ENCODE measurements at regions not wholly inside any gene's neighbourhood (a gene's known extent, or its start where the extent isn't known, plus 50 kb on each side); places are given as distances from the start of the nearest gene placed in this dataset.

DNA sequence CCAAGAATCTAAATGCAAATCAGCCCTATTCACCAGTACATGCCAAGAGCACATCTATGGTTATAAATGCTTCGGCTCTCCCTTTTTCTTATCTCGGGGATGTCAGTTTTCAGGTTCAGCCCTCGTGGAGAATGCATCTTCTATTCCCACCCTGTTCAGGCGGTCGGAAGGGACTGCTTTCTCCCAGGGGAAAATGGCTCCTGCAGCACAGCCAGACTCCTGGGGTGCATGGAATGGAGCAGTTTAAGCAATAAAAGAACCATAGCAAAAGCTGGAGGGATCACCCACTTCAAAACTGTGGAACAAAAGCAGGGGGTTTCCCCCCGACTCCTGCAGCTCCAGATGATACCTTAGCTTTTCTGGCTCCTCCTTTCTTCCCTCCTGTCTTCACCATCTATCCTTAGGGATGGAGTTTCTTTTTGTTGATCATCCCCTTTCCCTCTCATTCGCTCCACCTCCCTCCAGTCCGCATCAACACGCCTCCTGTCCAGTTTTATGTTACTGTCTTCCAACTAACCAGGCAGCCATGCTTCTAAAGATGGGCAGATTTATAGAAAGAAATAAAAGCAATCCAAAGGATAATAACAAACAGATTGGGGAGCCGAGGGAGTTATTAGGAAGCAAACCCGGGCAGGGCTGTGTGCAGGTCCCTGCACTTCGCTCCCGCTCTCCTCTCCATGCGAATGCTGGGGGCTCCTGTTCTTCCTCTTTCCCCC, 356.2 kb upstream of the SMIM21 start:
- no peaks in the 10 kb centered on the region for H3K4me1 ChIP-seq (ENCODE audit: insufficient read depth)
- H3K4me3 ChIP-seq (ENCODE audit: low read depth, low read length), result no peak overlapping the region
- DNase-seq (ENCODE audit: extremely low spot score), result peak; percentile 3
- WGBS, result 74% methylated on average over 14 of the region's 14 CpGs
- H3K27ac ChIP-seq (ENCODE audit: low read depth), result no peak overlapping the region
- H3K36me3 ChIP-seq (ENCODE audit: insufficient read depth), result no peaks in the 10 kb centered on the region

DNA sequence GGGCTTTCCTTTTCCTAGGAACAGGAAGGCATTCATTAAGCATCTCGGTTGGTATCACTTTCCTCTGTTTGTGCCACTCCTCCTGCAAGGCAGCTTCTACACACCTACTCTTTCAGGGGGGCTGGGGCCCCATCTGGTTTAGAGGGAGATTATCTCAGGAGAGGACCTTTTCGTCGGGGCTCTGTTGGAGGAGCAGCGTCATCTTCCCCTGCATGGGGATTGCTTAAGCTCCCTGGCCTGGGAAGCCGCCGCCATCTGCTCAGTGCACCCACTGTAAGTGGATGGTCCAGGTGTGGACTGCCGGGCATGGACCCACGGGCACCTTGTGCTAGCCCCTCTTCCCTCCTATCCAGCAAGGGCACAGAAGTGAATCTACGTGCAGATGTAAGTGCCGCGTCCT, 355.3 kb upstream of the SMIM21 start:
- Histone ChIP-seq H3K36me3 (ENCODE audit: insufficient read depth) (no peaks in the 10 kb centered on the region), H3K4me1 (ENCODE audit: insufficient read depth) (no peaks in the 10 kb centered on the region), H3K4me3 (ENCODE audit: low read depth, low read length) (no peak overlapping the region), H3K27ac (ENCODE audit: low read depth) (no peak overlapping the region)
- WGBS, result 93% methylated on average over 11 of the region's 11 CpGs
- DNase-seq (ENCODE audit: extremely low spot score), result no peak

DNA sequence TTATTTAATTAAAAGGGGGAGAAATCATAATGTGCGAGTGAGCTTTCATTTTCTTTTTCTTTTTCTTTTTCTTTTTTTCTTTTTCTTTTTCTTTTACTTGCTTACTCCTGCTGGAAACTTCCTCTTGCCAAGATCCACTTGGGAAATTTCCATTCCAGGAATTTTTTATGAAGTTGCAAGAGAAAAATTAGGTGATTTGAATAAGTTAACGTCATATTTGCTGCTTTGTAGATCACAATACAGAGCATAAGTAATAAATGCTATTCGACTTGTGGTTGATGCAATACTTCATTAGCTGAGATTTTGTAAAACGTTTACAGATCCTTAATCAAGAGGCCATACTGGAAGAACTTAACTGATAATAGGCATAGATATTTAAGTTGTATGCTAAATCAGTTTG, 354.7 kb upstream of the SMIM21 start:
- Histone ChIP-seq H3K27ac (ENCODE audit: low read depth) (no peak overlapping the region), H3K36me3 (ENCODE audit: insufficient read depth) (no peaks in the 10 kb centered on the region), H3K4me3 (ENCODE audit: low read depth, low read length) (no peak overlapping the region), H3K4me1 (ENCODE audit: insufficient read depth) (no peaks in the 10 kb centered on the region)
- DNase-seq (ENCODE audit: extremely low spot score), result no peak
- 77% methylated on average over 4 of the region's 4 CpGs for WGBS

DNA sequence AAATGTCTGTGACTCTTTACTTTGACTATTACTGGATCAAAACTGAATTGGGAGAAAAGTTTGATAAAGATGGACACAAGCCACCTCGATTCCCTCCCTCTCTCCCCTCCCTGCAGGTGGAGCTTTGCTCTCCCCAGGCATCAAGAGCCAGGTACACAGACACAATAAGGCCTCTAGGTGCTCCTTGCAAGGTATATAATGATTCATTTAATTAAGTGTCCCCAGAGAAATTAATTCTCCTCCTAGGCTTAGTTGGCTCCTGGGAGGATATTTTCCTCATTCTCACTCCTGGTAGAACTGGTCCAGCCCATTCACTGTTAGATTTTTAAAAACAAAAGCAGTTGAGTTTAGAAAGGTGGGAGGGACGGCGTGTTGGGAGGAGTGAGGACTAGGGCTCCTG, 352.4 kb upstream of the SMIM21 start:
- H3K27ac ChIP-seq (ENCODE audit: low read depth), result no peak overlapping the region
- no peaks in the 10 kb centered on the region for H3K4me1 ChIP-seq (ENCODE audit: insufficient read depth)
- 96% methylated on average over 3 of the region's 3 CpGs for WGBS

DNA sequence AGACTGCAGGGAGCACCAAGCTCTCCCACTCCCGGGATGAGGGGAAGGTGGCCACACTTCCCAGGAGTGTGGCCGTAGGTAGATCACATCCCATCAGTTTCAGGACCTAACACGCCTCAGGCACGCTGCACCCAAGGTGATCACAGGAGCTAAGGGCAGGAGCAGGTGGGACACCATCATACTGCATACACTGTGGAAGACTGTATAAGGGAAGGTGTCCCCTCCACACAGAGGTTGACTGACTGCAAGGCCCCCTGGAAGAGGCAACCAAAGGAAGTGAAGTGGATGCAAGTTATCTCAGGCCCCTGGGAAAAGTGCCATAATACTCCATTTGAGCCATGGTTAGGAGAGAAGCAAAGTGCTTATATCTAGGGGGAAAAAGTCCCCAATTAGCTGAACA, 351.9 kb upstream of the SMIM21 start:
- DNase-seq (ENCODE audit: extremely low spot score), result no peak
- H3K4me1 ChIP-seq (ENCODE audit: insufficient read depth), result no peaks in the 10 kb centered on the region
- no peak overlapping the region for H3K4me3 ChIP-seq (ENCODE audit: low read depth, low read length)
- no peaks in the 10 kb centered on the region for H3K36me3 ChIP-seq (ENCODE audit: insufficient read depth)
- WGBS, result 93% methylated on average over 4 of the region's 4 CpGs
- H3K27ac ChIP-seq (ENCODE audit: low read depth), result no peak overlapping the region

More for the DNA sequence above, 352.4 kb upstream of the SMIM21 start:
- Histone ChIP-seq H3K36me3 (ENCODE audit: insufficient read depth) (no peaks in the 10 kb centered on the region), H3K4me3 (ENCODE audit: low read depth, low read length) (no peak overlapping the region)
- DNase-seq (ENCODE audit: extremely low spot score), result no peak

DNA sequence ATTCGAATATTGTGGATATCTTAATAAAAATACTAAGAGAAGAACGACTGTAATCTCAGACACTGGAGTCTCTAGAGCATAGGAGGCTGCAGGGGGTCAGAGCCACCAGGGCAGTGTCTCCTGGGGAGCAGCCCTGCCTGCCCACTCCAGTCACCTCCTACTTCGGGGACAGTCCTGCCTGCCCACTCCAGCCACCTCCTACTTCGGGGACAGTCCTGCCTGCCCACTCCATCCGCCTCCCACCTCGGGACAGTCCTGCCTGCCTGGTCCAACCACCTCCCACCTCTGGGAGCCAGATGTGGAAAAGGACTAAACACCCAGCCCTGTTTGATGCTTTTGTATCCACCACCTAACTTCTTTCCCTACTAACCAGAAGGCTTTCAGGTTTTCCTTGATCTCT, 350.1 kb upstream of the SMIM21 start:
- DNase-seq (ENCODE audit: extremely low spot score), result no peak
- Histone ChIP-seq H3K4me3 (ENCODE audit: low read depth, low read length) (no peak overlapping the region), H3K4me1 (ENCODE audit: insufficient read depth) (no peaks in the 10 kb centered on the region), H3K36me3 (ENCODE audit: insufficient read depth) (no peaks in the 10 kb centered on the region), H3K27ac (ENCODE audit: low read depth) (no peak overlapping the region)
- 77% methylated on average over 6 of the region's 6 CpGs for WGBS

DNA sequence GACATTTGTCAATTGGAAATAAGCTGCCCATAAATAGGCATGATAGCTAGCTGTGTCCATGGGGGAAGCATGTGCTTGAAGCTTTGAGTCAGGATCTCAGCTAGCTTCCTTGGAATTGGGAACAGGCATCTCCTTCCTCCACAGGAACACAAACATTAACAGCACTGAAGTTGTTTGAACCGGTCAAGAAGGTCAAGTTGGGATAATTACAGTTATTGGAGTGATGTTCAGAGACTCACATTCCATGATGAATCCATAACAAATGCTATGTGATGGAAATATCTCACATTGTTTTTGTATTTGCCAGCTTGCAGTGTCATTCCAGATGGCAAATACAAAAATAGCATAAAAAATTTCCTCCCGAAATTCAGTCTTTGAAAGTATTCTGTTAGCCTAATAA, 347.6 kb upstream of the SMIM21 start:
- 34% methylated on average over 2 of the region's 2 CpGs for WGBS
- H3K4me1 ChIP-seq (ENCODE audit: insufficient read depth), result no peaks in the 10 kb centered on the region

DNA sequence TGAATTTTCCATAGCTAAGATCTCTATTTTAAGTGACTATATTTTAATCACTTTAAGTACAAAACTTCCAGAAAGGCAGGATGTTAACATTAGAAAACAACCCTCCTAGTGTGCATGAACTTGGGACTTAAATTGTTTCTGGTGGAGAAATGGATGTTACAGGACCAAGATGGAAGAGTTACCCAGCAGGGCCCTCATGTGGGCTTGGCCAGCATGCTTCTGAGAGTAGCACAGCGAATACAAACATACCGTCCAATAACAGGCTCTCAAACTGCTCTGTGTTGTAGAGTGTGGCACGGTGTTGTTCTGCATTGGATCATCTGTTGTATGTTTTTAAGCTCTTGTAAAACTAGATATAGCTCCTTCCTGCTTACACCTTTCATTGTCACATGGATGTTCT, 346.1 kb upstream of the SMIM21 start:
- WGBS, result 75% methylated on average over 3 of the region's 3 CpGs
- DNase-seq (ENCODE audit: extremely low spot score), result no peak
- no peaks in the 10 kb centered on the region for H3K36me3 ChIP-seq (ENCODE audit: insufficient read depth)
- H3K27ac ChIP-seq (ENCODE audit: low read depth), result no peak overlapping the region
- no peak overlapping the region for H3K4me3 ChIP-seq (ENCODE audit: low read depth, low read length)
- H3K4me1 ChIP-seq (ENCODE audit: insufficient read depth), result no peaks in the 10 kb centered on the region

More for the DNA sequence above, 347.6 kb upstream of the SMIM21 start:
- no peak for DNase-seq (ENCODE audit: extremely low spot score)
- no peak overlapping the region for H3K27ac ChIP-seq (ENCODE audit: low read depth)
- no peak overlapping the region for H3K4me3 ChIP-seq (ENCODE audit: low read depth, low read length)
- no peaks in the 10 kb centered on the region for H3K36me3 ChIP-seq (ENCODE audit: insufficient read depth)

DNA sequence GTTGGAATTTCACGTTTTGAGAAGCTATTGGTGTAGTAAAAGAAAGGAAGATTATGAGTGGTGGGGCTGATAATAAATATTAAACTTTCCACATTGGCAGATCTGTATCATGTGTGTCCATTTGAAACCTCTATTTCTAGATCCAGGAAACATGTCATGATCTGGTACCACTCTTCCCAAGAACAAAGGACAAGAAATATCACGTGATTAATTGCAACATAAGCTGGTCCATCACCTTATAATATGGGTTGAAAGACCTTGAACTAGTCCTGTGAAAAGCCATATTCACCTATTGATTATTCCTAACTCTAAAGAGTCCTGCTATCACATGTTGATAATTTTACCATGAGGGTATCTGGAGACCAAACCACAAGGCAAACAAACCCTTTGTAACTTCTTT, 335.3 kb upstream of the SMIM21 start:
- H3K36me3 ChIP-seq (ENCODE audit: insufficient read depth), result no peaks in the 10 kb centered on the region
- DNase-seq (ENCODE audit: extremely low spot score), result no peak
- no peaks in the 10 kb centered on the region for H3K4me1 ChIP-seq (ENCODE audit: insufficient read depth)
- H3K27ac ChIP-seq (ENCODE audit: low read depth), result no peak overlapping the region
- 80% methylated on average over 2 of the region's 2 CpGs for WGBS
- H3K4me3 ChIP-seq (ENCODE audit: low read depth, low read length), result no peak overlapping the region

DNA sequence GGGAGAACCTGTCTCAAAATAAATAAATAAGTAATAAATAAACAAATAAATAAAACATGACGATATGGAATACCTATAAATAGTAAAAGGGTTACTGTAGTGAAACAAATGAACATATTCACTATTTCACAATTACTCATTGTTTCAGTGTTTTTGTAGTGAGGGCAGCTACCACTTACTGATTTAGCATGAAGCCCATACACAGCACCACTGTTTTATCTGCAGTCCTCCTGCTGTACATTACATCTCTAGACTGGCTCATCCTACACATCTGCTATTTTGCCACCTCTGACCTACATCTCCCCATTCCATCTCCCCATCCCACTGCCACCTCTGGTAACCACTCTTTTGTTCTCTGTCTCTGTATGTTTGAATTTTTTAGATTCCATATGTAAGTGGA, 332.7 kb upstream of the SMIM21 start:
- no peaks in the 10 kb centered on the region for H3K4me1 ChIP-seq (ENCODE audit: insufficient read depth)
- DNase-seq (ENCODE audit: extremely low spot score), result no peak
- no peak overlapping the region for H3K4me3 ChIP-seq (ENCODE audit: low read depth, low read length)
- H3K36me3 ChIP-seq (ENCODE audit: insufficient read depth), result no peaks in the 10 kb centered on the region
- WGBS, result 63% methylated on average over 1 of the region's 1 CpG
- H3K27ac ChIP-seq (ENCODE audit: low read depth), result no peak overlapping the region

DNA sequence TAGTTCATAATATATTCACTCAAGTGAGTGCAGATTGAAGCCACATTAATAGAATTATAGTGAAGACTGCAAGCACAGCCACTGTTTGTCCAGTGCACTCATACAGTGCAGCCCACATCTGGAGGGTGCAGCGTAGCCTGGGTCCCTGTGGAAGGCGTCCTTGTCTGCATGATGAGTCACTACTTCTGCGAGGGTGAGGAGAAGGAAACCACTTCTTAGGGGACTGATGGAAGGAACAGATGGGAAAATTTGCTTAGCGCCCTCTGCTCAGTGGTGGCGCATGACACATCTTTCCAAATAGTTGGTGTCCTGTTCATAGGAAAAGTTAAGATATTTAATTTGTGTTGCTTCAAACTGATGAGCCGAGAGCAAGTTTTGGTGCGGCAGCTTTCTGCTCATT, 330.4 kb upstream of the SMIM21 start:
- no peaks in the 10 kb centered on the region for H3K36me3 ChIP-seq (ENCODE audit: insufficient read depth)
- 71% methylated on average over 7 of the region's 7 CpGs for WGBS
- H3K27ac ChIP-seq (ENCODE audit: low read depth), result no peak overlapping the region
- no peak for DNase-seq (ENCODE audit: extremely low spot score)
- no peaks in the 10 kb centered on the region for H3K4me1 ChIP-seq (ENCODE audit: insufficient read depth)
- no peak overlapping the region for H3K4me3 ChIP-seq (ENCODE audit: low read depth, low read length)

DNA sequence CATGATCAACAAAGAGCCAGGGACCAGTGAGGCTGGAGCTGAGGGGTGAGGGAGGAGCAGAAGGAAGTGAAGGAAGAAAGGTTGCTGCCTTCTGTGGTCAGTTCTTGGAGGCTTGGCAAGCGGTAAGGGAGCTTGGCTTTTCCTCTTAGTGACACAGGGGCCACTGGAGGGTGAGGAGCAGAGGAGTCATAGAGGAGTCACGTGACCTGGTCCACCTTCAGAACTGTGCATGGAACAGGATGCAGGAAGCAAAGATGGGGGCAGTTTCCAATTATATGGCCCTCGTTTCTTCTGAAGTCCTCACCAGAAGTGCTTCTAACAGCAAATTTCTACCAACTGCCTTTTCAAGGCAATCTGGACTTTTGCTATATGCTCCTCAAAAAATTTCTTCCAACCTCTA, 326.9 kb upstream of the SMIM21 start:
- Histone ChIP-seq H3K4me3 (ENCODE audit: low read depth, low read length) (no peak overlapping the region), H3K27ac (ENCODE audit: low read depth) (no peak overlapping the region), H3K36me3 (ENCODE audit: insufficient read depth) (no peaks in the 10 kb centered on the region), H3K4me1 (ENCODE audit: insufficient read depth) (no peaks in the 10 kb centered on the region)
- WGBS, result 90% methylated on average over 3 of the region's 3 CpGs
- no peak for DNase-seq (ENCODE audit: extremely low spot score)

DNA sequence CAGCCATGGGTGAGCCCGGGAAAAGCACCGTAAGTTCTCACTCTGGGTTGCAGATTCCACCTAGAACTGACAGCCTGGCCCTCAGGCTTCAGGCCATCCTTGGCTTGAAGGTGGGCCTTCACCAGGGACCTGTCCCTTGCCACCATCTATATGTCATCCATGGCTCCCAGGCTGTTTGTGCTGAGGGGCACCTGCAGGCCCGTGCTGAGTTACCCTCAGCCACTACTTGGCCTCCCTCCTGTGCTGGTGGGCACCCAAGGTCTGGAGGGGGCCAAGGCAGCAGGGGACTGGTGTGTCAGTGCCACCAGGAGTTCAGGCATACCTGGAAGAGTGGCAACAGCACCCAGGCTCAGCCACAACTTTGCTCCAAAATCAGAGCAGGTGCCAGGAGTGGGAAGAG, 326.2 kb upstream of the SMIM21 start:
- Histone ChIP-seq H3K4me3 (ENCODE audit: low read depth, low read length) (no peak overlapping the region), H3K4me1 (ENCODE audit: insufficient read depth) (no peaks in the 10 kb centered on the region), H3K27ac (ENCODE audit: low read depth) (no peak overlapping the region), H3K36me3 (ENCODE audit: insufficient read depth) (no peaks in the 10 kb centered on the region)
- DNase-seq (ENCODE audit: extremely low spot score), result no peak
- WGBS, result 95% methylated on average over 3 of the region's 3 CpGs

DNA sequence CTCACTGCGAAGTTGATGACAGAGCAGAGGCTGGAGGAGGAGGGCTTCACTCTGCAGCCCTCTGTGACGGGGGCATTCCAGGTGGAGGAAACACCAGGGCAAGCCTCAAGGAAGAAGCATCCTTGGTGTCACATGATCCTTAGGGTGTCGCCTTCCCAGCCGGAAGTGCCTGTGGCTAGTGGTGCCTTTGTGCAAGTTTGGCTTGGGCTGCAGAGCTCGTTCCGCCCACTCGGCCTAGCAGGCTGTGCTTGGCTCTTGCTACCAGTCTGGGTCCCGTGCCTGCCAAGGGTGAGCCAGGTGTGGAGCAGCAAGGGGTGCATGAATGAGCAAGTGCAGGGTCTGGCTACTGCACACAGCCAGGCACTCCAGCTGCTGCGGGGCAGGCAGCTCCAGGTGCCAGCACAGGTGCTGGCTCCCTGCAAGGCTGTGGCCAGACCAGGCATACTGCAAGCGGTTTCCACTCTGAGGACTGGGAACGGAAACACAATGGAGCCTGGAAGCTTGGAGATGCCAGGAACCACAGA, 325.3 kb upstream of the SMIM21 start:
- H3K4me3 ChIP-seq (ENCODE audit: low read depth, low read length), result no peak overlapping the region
- no peak overlapping the region for H3K27ac ChIP-seq (ENCODE audit: low read depth)
- no peaks in the 10 kb centered on the region for H3K36me3 ChIP-seq (ENCODE audit: insufficient read depth)
- H3K4me1 ChIP-seq (ENCODE audit: insufficient read depth), result no peaks in the 10 kb centered on the region
- WGBS, result 81% methylated on average over 11 of the region's 11 CpGs
- DNase-seq (ENCODE audit: extremely low spot score), result no peak

DNA sequence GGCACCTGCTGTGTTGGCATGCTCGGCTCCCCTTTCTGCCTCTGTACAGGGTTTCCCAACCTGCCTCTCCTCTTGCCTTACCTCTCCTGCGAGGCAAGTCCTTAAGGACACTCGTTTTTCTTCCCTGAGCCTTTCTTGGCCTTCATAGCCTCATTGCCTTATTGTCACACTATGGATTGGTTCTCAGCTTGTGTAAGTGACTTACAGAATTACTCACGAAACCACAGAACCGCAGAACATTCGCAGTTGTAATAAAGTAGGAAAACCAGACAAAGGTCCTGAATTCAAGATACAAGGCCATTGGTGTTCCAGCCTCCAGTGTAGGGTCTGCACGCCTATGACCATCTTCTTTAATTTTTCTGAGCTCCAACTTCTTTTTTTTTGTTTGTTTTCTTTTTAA, 317.6 kb upstream of the SMIM21 start:
- DNase-seq (ENCODE audit: extremely low spot score), result no peak
- Histone ChIP-seq H3K4me3 (ENCODE audit: low read depth, low read length) (no peak overlapping the region), H3K27ac (ENCODE audit: low read depth) (no peak overlapping the region), H3K36me3 (ENCODE audit: insufficient read depth) (no peaks in the 10 kb centered on the region), H3K4me1 (ENCODE audit: insufficient read depth) (no peaks in the 10 kb centered on the region)
- WGBS, result 94% methylated on average over 7 of the region's 7 CpGs

Data from urinary bladder (tissue), 3 donors.